ENCODE measurements at regions not wholly inside any gene's neighbourhood (a gene's known extent, or its start where the extent isn't known, plus 50 kb on each side); places are given as distances from the start of the nearest gene placed in this dataset.

DNA sequence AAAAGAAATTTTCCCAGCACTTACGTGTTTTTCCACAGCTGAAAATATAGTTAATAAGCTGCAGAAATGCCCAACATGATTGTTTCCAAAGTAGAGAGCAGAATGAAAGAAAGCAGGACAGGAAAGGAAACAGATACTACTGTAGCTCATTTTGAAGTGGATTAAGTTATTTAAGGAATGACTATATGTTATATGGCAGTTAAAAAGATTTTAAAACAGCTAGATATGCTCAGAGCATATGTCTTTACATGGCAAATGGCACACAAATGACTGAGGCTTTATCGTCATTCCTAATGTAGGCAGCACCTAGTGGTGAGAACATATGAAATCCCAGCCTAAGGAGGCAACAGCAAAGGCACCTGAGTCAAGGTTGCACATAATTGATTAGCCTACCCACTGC lies 106.6 kb upstream of the SEMA6D start:
- TF ChIP-seq MAZ (IDR thresholded peaks at IDR 0.05; ENCODE audit: borderline replicate concordance, low read depth, low read length) (no peak), CHD1 (IDR thresholded peaks at IDR 0.05; ENCODE audit: low read depth, low read length) (no peak), POLR2A (IDR thresholded peaks at IDR 0.05; ENCODE audit: low read depth, low read length) (no peak), MXI1 (IDR thresholded peaks at IDR 0.05; ENCODE audit: borderline replicate concordance, low read depth, low read length) (no peak), RAD21 (IDR thresholded peaks at IDR 0.05; ENCODE audit: low read length) (no peak), NFE2L2 (IDR thresholded peaks at IDR 0.05; ENCODE audit: low read depth, low read length) (no peak), CEBPB (IDR thresholded peaks at IDR 0.05; ENCODE audit: low read depth, low read length) (no peak), SMC3 (IDR thresholded peaks at IDR 0.05; ENCODE audit: low read depth, low read length) (no peak)
- TF ChIP-seq, protein P1, sequence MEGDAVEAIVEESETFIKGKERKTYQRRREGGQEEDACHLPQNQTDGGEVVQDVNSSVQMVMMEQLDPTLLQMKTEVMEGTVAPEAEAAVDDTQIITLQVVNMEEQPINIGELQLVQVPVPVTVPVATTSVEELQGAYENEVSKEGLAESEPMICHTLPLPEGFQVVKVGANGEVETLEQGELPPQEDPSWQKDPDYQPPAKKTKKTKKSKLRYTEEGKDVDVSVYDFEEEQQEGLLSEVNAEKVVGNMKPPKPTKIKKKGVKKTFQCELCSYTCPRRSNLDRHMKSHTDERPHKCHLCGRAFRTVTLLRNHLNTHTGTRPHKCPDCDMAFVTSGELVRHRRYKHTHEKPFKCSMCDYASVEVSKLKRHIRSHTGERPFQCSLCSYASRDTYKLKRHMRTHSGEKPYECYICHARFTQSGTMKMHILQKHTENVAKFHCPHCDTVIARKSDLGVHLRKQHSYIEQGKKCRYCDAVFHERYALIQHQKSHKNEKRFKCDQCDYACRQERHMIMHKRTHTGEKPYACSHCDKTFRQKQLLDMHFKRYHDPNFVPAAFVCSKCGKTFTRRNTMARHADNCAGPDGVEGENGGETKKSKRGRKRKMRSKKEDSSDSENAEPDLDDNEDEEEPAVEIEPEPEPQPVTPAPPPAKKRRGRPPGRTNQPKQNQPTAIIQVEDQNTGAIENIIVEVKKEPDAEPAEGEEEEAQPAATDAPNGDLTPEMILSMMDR (conservative IDR thresholded peaks at IDR 0.05; ENCODE audit: low read depth, low read length) = no peak
- TF ChIP-seq, protein P2, sequence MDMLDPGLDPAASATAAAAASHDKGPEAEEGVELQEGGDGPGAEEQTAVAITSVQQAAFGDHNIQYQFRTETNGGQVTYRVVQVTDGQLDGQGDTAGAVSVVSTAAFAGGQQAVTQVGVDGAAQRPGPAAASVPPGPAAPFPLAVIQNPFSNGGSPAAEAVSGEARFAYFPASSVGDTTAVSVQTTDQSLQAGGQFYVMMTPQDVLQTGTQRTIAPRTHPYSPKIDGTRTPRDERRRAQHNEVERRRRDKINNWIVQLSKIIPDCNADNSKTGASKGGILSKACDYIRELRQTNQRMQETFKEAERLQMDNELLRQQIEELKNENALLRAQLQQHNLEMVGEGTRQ (IDR thresholded peaks at IDR 0.05; ENCODE audit: low read depth, low read length) = no peak

Data from IMR-90 (cell line).